ENCODE measurements at regions not wholly inside any gene's neighbourhood (a gene's known extent, or its start where the extent isn't known, plus 50 kb on each side); places are given as distances from the start of the nearest gene placed in this dataset.

DNA sequence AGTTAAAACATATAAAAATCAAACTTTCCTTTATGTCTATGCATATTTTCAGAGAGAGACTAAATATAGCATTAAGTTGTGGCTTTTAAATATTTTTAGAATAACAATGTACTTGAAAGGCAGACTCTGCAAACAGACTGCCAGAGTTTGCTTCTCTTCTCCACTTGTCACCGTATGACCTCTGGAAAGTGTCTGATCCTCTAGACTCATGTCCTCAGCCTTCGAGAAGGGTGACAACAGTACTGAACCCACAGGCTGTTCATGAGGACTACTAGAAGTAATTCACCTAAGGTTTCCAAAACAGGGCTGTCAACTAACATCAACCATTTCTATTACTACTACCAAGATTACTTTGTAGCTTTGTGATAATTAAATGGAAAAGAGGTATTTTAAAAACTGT is 167.7 kb upstream of the TBCA start:
- H3K4me3 ChIP-seq (ENCODE audit: low read depth, low read length) = no peak overlapping the region
- no peak for TF ChIP-seq POLR2A (IDR thresholded peaks at IDR 0.05; ENCODE audit: extremely low read depth, insufficient read length)
- TF ChIP-seq, protein P1, sequence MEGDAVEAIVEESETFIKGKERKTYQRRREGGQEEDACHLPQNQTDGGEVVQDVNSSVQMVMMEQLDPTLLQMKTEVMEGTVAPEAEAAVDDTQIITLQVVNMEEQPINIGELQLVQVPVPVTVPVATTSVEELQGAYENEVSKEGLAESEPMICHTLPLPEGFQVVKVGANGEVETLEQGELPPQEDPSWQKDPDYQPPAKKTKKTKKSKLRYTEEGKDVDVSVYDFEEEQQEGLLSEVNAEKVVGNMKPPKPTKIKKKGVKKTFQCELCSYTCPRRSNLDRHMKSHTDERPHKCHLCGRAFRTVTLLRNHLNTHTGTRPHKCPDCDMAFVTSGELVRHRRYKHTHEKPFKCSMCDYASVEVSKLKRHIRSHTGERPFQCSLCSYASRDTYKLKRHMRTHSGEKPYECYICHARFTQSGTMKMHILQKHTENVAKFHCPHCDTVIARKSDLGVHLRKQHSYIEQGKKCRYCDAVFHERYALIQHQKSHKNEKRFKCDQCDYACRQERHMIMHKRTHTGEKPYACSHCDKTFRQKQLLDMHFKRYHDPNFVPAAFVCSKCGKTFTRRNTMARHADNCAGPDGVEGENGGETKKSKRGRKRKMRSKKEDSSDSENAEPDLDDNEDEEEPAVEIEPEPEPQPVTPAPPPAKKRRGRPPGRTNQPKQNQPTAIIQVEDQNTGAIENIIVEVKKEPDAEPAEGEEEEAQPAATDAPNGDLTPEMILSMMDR (IDR thresholded peaks at IDR 0.05; ENCODE audit: low read depth, low read length) = no peak
- no peak for TF ChIP-seq MYC (IDR thresholded peaks at IDR 0.05; ENCODE audit: low read depth, low read length)
- TF ChIP-seq, protein P2, sequence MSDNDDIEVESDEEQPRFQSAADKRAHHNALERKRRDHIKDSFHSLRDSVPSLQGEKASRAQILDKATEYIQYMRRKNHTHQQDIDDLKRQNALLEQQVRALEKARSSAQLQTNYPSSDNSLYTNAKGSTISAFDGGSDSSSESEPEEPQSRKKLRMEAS (IDR thresholded peaks at IDR 0.05; ENCODE audit: low read depth, low read length) = no peak
- no peak for DNase-seq (ENCODE audit: low read depth)

DNA sequence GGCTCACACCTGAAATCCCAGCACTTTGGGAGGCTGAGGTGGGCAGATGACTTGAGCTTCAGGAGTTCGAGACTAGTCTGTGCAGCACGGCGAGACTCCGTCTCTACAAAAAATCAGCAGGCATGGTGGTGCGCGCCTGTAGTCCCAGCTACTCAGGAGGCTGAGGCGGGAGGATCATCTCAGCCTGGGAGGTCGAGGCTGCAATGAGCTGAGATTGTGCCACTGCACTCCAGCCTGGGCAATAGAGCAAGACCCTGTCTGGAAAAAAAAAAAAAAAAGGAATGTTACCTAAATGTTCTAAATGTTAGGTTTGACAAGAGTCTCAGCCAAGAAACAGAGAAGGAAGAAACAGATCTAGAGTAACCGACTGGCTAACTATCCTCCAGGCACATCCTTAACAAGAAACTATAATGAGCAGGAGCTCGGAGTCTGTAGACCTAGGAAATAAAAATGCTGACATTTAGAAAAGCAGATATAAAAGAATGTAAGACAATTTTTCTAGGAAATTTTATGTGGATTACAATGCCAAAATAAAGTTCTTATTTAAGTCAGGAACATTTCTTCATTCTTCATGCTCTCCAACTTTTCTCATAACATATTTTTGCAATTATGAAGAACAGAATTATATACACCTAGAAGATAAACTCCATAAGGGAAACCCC is 166.6 kb upstream of the TBCA start:
- no peak for DNase-seq (ENCODE audit: low read depth)
- TF ChIP-seq, protein P2 (IDR thresholded peaks at IDR 0.05; ENCODE audit: low read depth, low read length) = no peak
- TF ChIP-seq, protein P1 (IDR thresholded peaks at IDR 0.05; ENCODE audit: low read depth, low read length) = no peak
- TF ChIP-seq MYC (IDR thresholded peaks at IDR 0.05; ENCODE audit: low read depth, low read length) (no peak), POLR2A (IDR thresholded peaks at IDR 0.05; ENCODE audit: extremely low read depth, insufficient read length) (no peak)
- H3K4me3 ChIP-seq (ENCODE audit: low read depth, low read length) = no peak overlapping the region

DNA sequence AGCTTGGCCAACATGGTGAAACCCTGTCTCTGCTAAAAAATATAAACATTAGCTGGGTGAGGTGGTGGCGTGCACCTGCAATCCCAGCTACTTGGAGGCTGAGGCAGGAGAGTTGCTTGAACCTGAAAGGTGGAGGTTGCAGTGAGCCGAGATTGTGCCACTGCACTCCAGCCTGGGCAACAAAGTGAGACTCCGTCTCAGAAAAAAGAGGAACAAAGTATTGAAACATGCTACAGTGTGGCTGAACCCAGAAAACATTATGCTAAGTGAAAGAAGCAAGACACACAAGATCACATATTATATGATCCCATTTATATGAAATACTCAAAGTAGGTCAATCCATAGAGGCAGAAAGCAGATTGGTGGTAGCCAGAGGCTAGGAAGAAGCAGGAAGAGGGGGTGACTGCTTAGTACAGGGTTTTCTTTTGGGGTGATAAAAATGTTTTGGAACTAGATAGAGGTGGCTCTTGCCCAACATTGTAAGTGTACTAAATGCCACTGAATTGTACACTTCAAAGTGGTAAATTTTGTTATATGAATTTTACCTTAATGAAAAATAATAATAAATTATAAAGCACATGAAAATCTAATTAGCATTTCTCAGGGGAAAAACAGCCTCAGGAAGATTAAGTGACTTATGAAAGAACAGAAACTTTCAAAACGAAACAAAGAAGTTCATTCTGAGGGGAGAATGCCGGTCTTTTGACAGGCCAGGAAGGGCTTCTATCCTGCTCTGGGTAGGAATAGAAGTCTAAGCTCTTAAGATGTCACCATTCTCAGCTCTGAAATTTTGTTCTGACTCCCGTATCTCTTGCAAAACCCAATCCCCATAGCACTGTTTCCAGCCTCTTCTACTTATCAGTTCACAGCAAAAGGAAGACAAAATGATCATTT is 161.1 kb upstream of the TBCA start:
- peak; percentile 46 for DNase-seq (ENCODE audit: low read depth)
- H3K4me3 ChIP-seq (ENCODE audit: low read depth, low read length) = no peak overlapping the region

DNA sequence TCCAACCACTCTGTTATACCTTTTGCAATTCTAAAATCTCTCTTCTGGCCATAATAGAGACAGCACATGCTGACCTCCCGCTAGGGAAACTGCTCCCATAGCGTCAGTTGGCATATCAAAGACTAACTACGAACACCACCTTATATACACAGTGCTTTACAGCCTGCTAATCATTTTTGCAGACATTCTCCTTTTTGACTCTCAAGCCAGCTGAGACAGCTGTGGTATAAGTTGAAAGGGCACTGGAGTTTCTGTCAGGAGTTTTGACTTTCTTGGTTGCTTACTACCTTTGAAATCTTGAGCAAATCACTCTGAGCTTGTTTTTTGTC is 160.2 kb upstream of the TBCA start:
- DNase-seq (ENCODE audit: low read depth) = no peak
- TF ChIP-seq POLR2A (IDR thresholded peaks at IDR 0.05; ENCODE audit: extremely low read depth, insufficient read length) = no peak
- no peak for TF ChIP-seq MYC (IDR thresholded peaks at IDR 0.05; ENCODE audit: low read depth, low read length)
- TF ChIP-seq, protein P2 (IDR thresholded peaks at IDR 0.05; ENCODE audit: low read depth, low read length) = no peak
- TF ChIP-seq, protein P1 (IDR thresholded peaks at IDR 0.05; ENCODE audit: low read depth, low read length) = no peak
- H3K4me3 ChIP-seq (ENCODE audit: low read depth, low read length) = no peak overlapping the region

More for the DNA sequence above, 161.1 kb upstream of the TBCA start:
- TF ChIP-seq, protein P1 (IDR thresholded peaks at IDR 0.05; ENCODE audit: low read depth, low read length) = no peak
- no peak for TF ChIP-seq MYC (IDR thresholded peaks at IDR 0.05; ENCODE audit: low read depth, low read length)
- no peak for TF ChIP-seq POLR2A (IDR thresholded peaks at IDR 0.05; ENCODE audit: extremely low read depth, insufficient read length)
- TF ChIP-seq, protein P2 (IDR thresholded peaks at IDR 0.05; ENCODE audit: low read depth, low read length) = no peak

DNA sequence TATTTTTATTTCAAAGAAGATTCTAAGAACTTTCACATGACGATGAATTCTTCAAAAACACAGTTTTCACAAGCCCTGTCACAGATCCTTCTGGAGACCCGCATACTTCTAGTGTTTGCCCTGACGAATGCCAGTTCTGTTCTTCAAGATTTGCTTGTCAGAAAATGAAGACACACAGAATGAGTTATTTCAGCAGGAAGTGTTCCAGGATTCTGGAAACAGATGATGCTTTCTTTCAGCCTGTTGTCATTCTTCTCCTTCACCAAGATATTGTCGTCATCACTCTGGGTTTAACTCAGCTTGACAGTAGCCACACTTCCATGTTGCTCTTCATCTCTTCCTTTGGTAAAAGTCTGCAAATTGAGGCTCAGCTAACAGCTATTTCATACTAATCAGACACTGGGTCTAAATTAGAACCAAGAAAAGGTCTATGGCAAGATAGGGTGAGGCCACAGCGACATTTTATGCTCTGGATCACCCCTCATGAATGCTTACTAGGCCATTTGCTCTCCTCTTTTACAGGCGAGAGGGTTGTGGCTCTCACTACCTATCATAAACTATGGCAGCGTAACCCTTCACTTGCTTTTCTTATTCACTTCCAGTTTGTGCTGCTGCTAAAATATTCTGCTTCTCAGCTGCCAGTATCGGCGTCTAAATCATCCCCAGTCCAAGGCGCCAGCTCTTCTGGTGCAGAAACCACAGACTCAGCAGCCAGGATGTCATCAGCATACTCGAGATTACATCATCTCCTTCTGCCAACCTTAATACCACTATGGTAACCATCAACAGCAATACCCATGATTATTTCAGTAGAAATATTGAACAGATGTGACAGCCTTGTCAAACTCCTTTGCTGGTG is 159.6 kb upstream of the TBCA start:
- DNase-seq (ENCODE audit: low read depth) = peak; percentile 90
- H3K4me3 ChIP-seq (ENCODE audit: low read depth, low read length) = peak overlapping the region; percentile 34
- no peak; the same call in 1 of the 2 replicates for TF ChIP-seq MYC (IDR thresholded peaks at IDR 0.05; ENCODE audit: low read depth, low read length)
- TF ChIP-seq, protein P2 (IDR thresholded peaks at IDR 0.05; ENCODE audit: low read depth, low read length) = no peak
- no peak for TF ChIP-seq POLR2A (IDR thresholded peaks at IDR 0.05; ENCODE audit: extremely low read depth, insufficient read length)
- TF ChIP-seq, protein P1 (IDR thresholded peaks at IDR 0.05; ENCODE audit: low read depth, low read length) = no peak

Data from NB4 (cell line).